ENCODE measurements at regions not wholly inside any gene's neighbourhood (a gene's known extent, or its start where the extent isn't known, plus 50 kb on each side); places are given as distances from the start of the nearest gene placed in this dataset.

DNA sequence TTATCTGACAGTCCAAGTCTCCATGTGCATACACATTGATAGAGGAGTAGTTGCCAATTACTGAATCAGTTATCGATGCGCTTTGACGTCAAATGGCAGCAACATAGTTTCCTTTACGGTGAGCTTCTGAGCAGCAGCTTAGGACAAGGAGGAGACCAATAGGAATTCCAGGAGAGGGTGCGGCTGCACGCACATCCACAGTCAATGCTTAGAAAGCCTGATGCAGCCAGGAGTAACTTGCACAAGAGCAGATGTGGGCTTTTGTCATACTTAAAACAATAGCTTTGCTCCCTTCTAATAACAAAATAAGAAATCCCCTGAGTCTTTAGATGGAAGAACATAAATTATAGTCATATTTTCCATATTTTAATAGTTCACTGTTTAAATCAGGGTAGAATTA lies 442.1 kb downstream of the BCKDHB start:
- TF ChIP-seq ZFX (IDR thresholded peaks at IDR 0.05; ENCODE audit: borderline replicate concordance) = no peak
- TF ChIP-seq, protein P1, sequence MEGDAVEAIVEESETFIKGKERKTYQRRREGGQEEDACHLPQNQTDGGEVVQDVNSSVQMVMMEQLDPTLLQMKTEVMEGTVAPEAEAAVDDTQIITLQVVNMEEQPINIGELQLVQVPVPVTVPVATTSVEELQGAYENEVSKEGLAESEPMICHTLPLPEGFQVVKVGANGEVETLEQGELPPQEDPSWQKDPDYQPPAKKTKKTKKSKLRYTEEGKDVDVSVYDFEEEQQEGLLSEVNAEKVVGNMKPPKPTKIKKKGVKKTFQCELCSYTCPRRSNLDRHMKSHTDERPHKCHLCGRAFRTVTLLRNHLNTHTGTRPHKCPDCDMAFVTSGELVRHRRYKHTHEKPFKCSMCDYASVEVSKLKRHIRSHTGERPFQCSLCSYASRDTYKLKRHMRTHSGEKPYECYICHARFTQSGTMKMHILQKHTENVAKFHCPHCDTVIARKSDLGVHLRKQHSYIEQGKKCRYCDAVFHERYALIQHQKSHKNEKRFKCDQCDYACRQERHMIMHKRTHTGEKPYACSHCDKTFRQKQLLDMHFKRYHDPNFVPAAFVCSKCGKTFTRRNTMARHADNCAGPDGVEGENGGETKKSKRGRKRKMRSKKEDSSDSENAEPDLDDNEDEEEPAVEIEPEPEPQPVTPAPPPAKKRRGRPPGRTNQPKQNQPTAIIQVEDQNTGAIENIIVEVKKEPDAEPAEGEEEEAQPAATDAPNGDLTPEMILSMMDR (IDR thresholded peaks at IDR 0.05) = no peak
- no peak overlapping the region for H3K27ac ChIP-seq

DNA sequence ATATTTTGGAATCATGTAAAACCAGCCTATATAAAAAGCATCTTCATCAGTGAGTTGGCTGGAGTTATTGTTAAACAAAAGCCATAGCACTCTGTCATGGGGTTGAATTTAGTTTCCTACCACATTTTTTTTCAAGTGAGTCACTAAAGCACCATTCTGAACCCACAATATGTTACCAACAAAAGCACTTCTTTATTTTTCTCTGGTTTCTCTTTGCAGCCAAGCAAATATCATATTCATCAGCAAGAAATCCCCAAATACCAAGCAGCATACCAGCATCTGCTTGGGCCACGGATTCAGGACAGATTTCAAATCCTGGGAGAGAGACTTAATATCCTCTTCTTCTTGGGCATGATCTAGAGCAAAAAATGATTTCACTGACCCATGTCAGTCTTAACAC lies 441.4 kb downstream of the BCKDHB start:
- TF ChIP-seq, protein P1 (IDR thresholded peaks at IDR 0.05) = no peak
- TF ChIP-seq ZFX (IDR thresholded peaks at IDR 0.05; ENCODE audit: borderline replicate concordance) = no peak
- H3K27ac ChIP-seq = no peak overlapping the region

DNA sequence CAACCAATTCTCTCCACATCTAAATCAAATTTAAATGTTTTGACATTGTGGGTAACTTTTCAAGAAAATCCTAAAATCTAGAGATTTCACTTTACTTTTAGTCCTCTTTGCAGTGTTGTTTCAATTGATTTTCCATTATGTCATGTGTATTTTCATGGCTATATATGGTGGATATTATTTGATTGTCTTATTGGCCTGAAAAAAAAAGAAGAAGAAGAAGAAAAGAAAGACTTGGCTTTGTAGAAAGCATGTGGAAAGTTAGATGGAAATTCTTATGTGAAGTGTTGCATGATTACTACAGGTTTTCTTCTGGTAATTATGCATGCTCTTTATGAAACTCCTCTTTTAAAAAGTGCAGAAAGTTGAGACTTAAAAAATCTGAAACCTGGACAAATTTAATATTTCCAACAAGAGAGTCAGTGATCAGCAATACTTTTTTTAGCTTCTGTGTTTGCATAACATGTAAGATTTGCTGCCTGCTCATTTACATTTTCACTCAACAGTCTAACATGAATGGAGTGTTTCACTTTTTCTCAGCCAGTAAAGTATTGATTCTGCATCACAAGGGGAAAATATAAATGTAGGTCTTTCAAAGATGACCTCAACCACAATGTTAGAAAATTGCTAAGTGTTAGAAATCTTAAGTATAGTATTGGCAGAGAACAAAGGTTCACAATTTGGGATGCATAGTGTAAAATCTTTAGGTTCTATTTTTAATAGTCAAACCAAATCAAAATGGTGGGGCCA lies 438.7 kb downstream of the BCKDHB start:
- no peak for TF ChIP-seq ZFX (IDR thresholded peaks at IDR 0.05; ENCODE audit: borderline replicate concordance)
- TF ChIP-seq, protein P1 (IDR thresholded peaks at IDR 0.05) = no peak
- H3K27ac ChIP-seq = no peak overlapping the region

DNA sequence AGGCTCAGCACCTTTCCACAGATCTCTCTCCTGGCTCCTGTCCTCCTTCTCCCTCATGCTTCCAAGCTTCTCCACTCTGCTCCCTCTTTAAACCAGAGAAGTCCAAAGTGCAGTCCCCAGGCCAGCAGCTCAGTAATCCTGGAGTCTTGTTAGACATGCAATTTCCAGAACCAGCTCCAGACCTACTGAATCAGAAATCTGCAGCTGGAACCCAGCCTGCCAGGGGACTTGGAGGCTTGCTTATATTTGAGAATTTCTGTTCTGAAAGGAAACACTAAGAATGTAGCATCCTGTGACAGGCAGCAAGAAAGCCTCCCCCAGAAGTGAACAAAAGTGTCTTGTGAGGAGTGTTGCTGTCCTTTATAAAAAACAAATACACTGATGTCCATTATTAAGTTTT lies 438.1 kb downstream of the BCKDHB start:
- no peak overlapping the region for H3K27ac ChIP-seq
- TF ChIP-seq, protein P1 (IDR thresholded peaks at IDR 0.05) = no peak
- no peak for TF ChIP-seq ZFX (IDR thresholded peaks at IDR 0.05; ENCODE audit: borderline replicate concordance)

DNA sequence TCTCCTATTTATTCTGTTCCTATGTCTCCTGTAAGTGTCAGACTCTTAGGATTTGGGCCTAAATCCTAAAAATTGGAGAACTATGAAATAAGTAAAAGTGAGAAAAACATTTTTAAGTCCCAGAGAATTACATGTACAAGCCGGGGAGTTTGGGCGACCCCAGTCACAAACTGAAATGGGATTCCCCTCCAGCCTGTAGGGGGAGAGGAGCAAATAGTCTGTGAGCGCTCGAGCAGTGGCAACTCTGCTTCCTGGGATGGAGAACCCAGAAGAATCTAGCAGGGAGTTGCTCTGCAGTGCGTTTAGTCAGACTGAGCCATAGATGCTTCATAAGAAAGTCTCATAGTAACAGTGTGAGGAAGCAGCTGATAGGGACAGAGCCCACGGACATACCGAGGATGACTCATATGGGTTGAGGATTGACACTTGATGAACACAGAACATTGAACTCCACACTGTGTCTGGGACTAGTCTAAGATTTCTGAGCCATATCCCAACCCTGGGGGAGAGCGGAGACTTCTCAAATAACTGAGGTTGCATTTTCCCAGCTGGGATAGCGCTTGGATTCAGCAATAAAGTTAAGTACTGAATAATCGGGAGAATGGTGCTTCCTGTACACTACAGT lies 437.2 kb downstream of the BCKDHB start:
- no peak overlapping the region for H3K27ac ChIP-seq
- TF ChIP-seq ZFX (IDR thresholded peaks at IDR 0.05; ENCODE audit: borderline replicate concordance) = no peak
- TF ChIP-seq, protein P1 (IDR thresholded peaks at IDR 0.05) = no peak

DNA sequence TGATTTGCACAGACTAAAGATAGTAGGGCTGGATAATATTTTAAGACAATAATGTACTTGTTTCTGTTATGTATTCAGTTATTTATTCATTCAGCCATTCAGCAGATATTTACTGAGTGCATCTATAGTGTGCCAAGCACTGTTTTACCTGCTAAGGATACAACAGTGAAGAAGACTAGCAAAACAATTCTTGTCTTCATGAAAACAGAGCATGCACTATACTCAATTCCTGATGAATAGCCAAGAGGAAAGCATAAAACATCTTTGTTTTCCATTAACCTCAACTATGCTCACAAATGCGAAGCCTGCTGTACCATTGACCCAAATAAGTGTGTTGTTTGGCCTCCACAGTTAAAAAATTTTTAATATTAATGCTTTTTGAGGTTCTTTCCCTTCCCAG lies 436.7 kb downstream of the BCKDHB start:
- no peak for TF ChIP-seq ZFX (IDR thresholded peaks at IDR 0.05; ENCODE audit: borderline replicate concordance)
- TF ChIP-seq, protein P1 (IDR thresholded peaks at IDR 0.05) = no peak
- no peak overlapping the region for H3K27ac ChIP-seq

DNA sequence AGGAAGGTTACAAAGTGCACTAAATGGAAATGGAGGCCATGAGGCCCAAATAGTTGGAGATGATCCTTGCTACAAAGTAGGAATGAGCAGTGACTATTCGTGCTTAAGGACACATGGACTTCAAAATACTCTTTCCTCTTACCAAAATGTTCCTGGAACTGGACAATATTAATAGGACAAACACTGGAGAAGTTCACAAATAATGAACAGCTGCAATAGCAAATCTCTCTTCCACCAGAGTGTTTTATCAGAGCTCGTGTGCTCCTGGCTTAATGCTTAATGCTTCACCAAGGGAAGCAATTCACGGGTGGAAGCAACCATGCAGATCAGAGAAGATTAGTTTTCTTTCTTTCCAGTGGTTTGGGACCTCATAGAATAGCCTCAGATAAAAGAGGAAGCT lies 435.4 kb downstream of the BCKDHB start:
- TF ChIP-seq, protein P1 (IDR thresholded peaks at IDR 0.05) = no peak
- TF ChIP-seq ZFX (IDR thresholded peaks at IDR 0.05; ENCODE audit: borderline replicate concordance) = no peak
- H3K27ac ChIP-seq = no peak overlapping the region

Measured in 22Rv1 (cell line).